ENCODE measurements at regions not wholly inside any gene's neighbourhood (a gene's known extent, or its start where the extent isn't known, plus 50 kb on each side); places are given as distances from the start of the nearest gene placed in this dataset.

GRCh38 chr2:65636813-65637483 is 204.5 kb upstream of the SPRED2 start:
- no peaks in the 10 kb centered on the region for H3K9me3 ChIP-seq (ENCODE audit: control insufficient read depth, insufficient read depth, low read length)
- H3K4me3 ChIP-seq (ENCODE audit: low read depth, low read length), result no peak overlapping the region
- H3K4me1 ChIP-seq (ENCODE audit: control insufficient read depth, insufficient read depth, low read length), result peaks cover 7% of the 10 kb centered on the region
- no peaks in the 10 kb centered on the region for H3K27me3 ChIP-seq (ENCODE audit: control insufficient read depth, insufficient read depth, low read length)
- no peak overlapping the region for H3K9ac ChIP-seq (ENCODE audit: low read depth, low read length)
- no peaks in the 10 kb centered on the region for H3K36me3 ChIP-seq (ENCODE audit: control insufficient read depth, insufficient read depth, low read length)

GRCh38 chr2:65636024-65636423 is 203.6 kb upstream of the SPRED2 start:
- Histone ChIP-seq H3K9me3 (ENCODE audit: control insufficient read depth, insufficient read depth, low read length) (no peaks in the 10 kb centered on the region), H3K4me1 (ENCODE audit: control insufficient read depth, insufficient read depth, low read length) (peaks cover 7% of the 10 kb centered on the region), H3K27me3 (ENCODE audit: control insufficient read depth, insufficient read depth, low read length) (no peaks in the 10 kb centered on the region), H3K36me3 (ENCODE audit: control insufficient read depth, insufficient read depth, low read length) (no peaks in the 10 kb centered on the region), H3K4me3 (ENCODE audit: low read depth, low read length) (no peak overlapping the region), H3K9ac (ENCODE audit: low read depth, low read length) (no peak overlapping the region)

GRCh38 chr2:65634304-65634703 is 201.9 kb upstream of the SPRED2 start:
- no peaks in the 10 kb centered on the region for H3K36me3 ChIP-seq (ENCODE audit: control insufficient read depth, insufficient read depth, low read length)
- H3K9ac ChIP-seq (ENCODE audit: low read depth, low read length), result no peak overlapping the region
- H3K9me3 ChIP-seq (ENCODE audit: control insufficient read depth, insufficient read depth, low read length), result no peaks in the 10 kb centered on the region
- H3K4me3 ChIP-seq (ENCODE audit: low read depth, low read length), result no peak overlapping the region
- peaks cover 7% of the 10 kb centered on the region for H3K4me1 ChIP-seq (ENCODE audit: control insufficient read depth, insufficient read depth, low read length)
- H3K27me3 ChIP-seq (ENCODE audit: control insufficient read depth, insufficient read depth, low read length), result no peaks in the 10 kb centered on the region

- H3K4me3 ChIP-seq (ENCODE audit: low read depth, low read length), result no peak overlapping the region
- no peaks in the 10 kb centered on the region for H3K36me3 ChIP-seq (ENCODE audit: control insufficient read depth, insufficient read depth, low read length)
- H3K9me3 ChIP-seq (ENCODE audit: control insufficient read depth, insufficient read depth, low read length), result no peaks in the 10 kb centered on the region
- H3K27me3 ChIP-seq (ENCODE audit: control insufficient read depth, insufficient read depth, low read length), result no peaks in the 10 kb centered on the region
- H3K9ac ChIP-seq (ENCODE audit: low read depth, low read length), result no peak overlapping the region
- H3K4me1 ChIP-seq (ENCODE audit: control insufficient read depth, insufficient read depth, low read length), result peaks cover 7% of the 10 kb centered on the region
Measured at GRCh38 chr2:65630643-65631042, 198.2 kb upstream of the SPRED2 start.

GRCh38 chr2:65628156-65628555 is 195.8 kb upstream of the SPRED2 start:
- H3K9me3 ChIP-seq (ENCODE audit: control insufficient read depth, insufficient read depth, low read length), result no peaks in the 10 kb centered on the region
- no peaks in the 10 kb centered on the region for H3K4me1 ChIP-seq (ENCODE audit: control insufficient read depth, insufficient read depth, low read length)
- no peaks in the 10 kb centered on the region for H3K27me3 ChIP-seq (ENCODE audit: control insufficient read depth, insufficient read depth, low read length)
- H3K36me3 ChIP-seq (ENCODE audit: control insufficient read depth, insufficient read depth, low read length), result no peaks in the 10 kb centered on the region
- H3K9ac ChIP-seq (ENCODE audit: low read depth, low read length), result no peak overlapping the region
- no peak overlapping the region for H3K4me3 ChIP-seq (ENCODE audit: low read depth, low read length)

- no peaks in the 10 kb centered on the region for H3K9me3 ChIP-seq (ENCODE audit: control insufficient read depth, insufficient read depth, low read length)
- H3K9ac ChIP-seq (ENCODE audit: low read depth, low read length), result no peak overlapping the region
- no peaks in the 10 kb centered on the region for H3K36me3 ChIP-seq (ENCODE audit: control insufficient read depth, insufficient read depth, low read length)
- H3K27me3 ChIP-seq (ENCODE audit: control insufficient read depth, insufficient read depth, low read length), result no peaks in the 10 kb centered on the region
- H3K4me1 ChIP-seq (ENCODE audit: control insufficient read depth, insufficient read depth, low read length), result no peaks in the 10 kb centered on the region
- H3K4me3 ChIP-seq (ENCODE audit: low read depth, low read length), result no peak overlapping the region
Measured at GRCh38 chr2:65626831-65627230, 194.4 kb upstream of the SPRED2 start.

GRCh38 chr2:65625982-65626381 is 193.6 kb upstream of the SPRED2 start:
- H3K4me1 ChIP-seq (ENCODE audit: control insufficient read depth, insufficient read depth, low read length), result no peaks in the 10 kb centered on the region
- no peaks in the 10 kb centered on the region for H3K27me3 ChIP-seq (ENCODE audit: control insufficient read depth, insufficient read depth, low read length)
- no peak overlapping the region for H3K4me3 ChIP-seq (ENCODE audit: low read depth, low read length)

GRCh38 chr2:65622951-65623535 is 190.6 kb upstream of the SPRED2 start:
- Histone ChIP-seq H3K9me3 (ENCODE audit: control insufficient read depth, insufficient read depth, low read length) (no peaks in the 10 kb centered on the region), H3K4me1 (ENCODE audit: control insufficient read depth, insufficient read depth, low read length) (no peaks in the 10 kb centered on the region), H3K36me3 (ENCODE audit: control insufficient read depth, insufficient read depth, low read length) (no peaks in the 10 kb centered on the region), H3K9ac (ENCODE audit: low read depth, low read length) (no peak overlapping the region), H3K27me3 (ENCODE audit: control insufficient read depth, insufficient read depth, low read length) (no peaks in the 10 kb centered on the region), H3K4me3 (ENCODE audit: low read depth, low read length) (no peak overlapping the region)

More at GRCh38 chr2:65625982-65626381, 193.6 kb upstream of the SPRED2 start:
- no peaks in the 10 kb centered on the region for H3K9me3 ChIP-seq (ENCODE audit: control insufficient read depth, insufficient read depth, low read length)
- H3K36me3 ChIP-seq (ENCODE audit: control insufficient read depth, insufficient read depth, low read length), result no peaks in the 10 kb centered on the region
- H3K9ac ChIP-seq (ENCODE audit: low read depth, low read length), result no peak overlapping the region

- Histone ChIP-seq H3K9me3 (ENCODE audit: control insufficient read depth, insufficient read depth, low read length) (no peaks in the 10 kb centered on the region), H3K27me3 (ENCODE audit: control insufficient read depth, insufficient read depth, low read length) (no peaks in the 10 kb centered on the region), H3K36me3 (ENCODE audit: control insufficient read depth, insufficient read depth, low read length) (no peaks in the 10 kb centered on the region), H3K4me1 (ENCODE audit: control insufficient read depth, insufficient read depth, low read length) (no peaks in the 10 kb centered on the region), H3K9ac (ENCODE audit: low read depth, low read length) (no peak overlapping the region), H3K4me3 (ENCODE audit: low read depth, low read length) (no peak overlapping the region)
Measured at GRCh38 chr2:65622499-65622898, 190.1 kb upstream of the SPRED2 start.

- no peak overlapping the region for H3K4me3 ChIP-seq (ENCODE audit: low read depth, low read length)
- H3K36me3 ChIP-seq (ENCODE audit: control insufficient read depth, insufficient read depth, low read length), result no peaks in the 10 kb centered on the region
- no peak overlapping the region for H3K9ac ChIP-seq (ENCODE audit: low read depth, low read length)
- no peaks in the 10 kb centered on the region for H3K4me1 ChIP-seq (ENCODE audit: control insufficient read depth, insufficient read depth, low read length)
- no peaks in the 10 kb centered on the region for H3K9me3 ChIP-seq (ENCODE audit: control insufficient read depth, insufficient read depth, low read length)
- no peaks in the 10 kb centered on the region for H3K27me3 ChIP-seq (ENCODE audit: control insufficient read depth, insufficient read depth, low read length)
Measured at GRCh38 chr2:65620524-65620923, 188.1 kb upstream of the SPRED2 start.

- no peaks in the 10 kb centered on the region for H3K9me3 ChIP-seq (ENCODE audit: control insufficient read depth, insufficient read depth, low read length)
- no peaks in the 10 kb centered on the region for H3K4me1 ChIP-seq (ENCODE audit: control insufficient read depth, insufficient read depth, low read length)
- H3K36me3 ChIP-seq (ENCODE audit: control insufficient read depth, insufficient read depth, low read length), result no peaks in the 10 kb centered on the region
- no peaks in the 10 kb centered on the region for H3K27me3 ChIP-seq (ENCODE audit: control insufficient read depth, insufficient read depth, low read length)
- H3K9ac ChIP-seq (ENCODE audit: low read depth, low read length), result no peak overlapping the region
- H3K4me3 ChIP-seq (ENCODE audit: low read depth, low read length), result no peak overlapping the region
Measured at GRCh38 chr2:65620026-65620425, 187.6 kb upstream of the SPRED2 start.

GRCh38 chr2:65615602-65616001 is 183.2 kb upstream of the SPRED2 start:
- peaks cover 10% of the 10 kb centered on the region for H3K4me1 ChIP-seq (ENCODE audit: control insufficient read depth, insufficient read depth, low read length)
- H3K9me3 ChIP-seq (ENCODE audit: control insufficient read depth, insufficient read depth, low read length), result no peaks in the 10 kb centered on the region
- H3K4me3 ChIP-seq (ENCODE audit: low read depth, low read length), result no peak overlapping the region
- no peaks in the 10 kb centered on the region for H3K36me3 ChIP-seq (ENCODE audit: control insufficient read depth, insufficient read depth, low read length)
- H3K27me3 ChIP-seq (ENCODE audit: control insufficient read depth, insufficient read depth, low read length), result no peaks in the 10 kb centered on the region
- H3K9ac ChIP-seq (ENCODE audit: low read depth, low read length), result no peak overlapping the region
